Gastroesophageal sphincter (tissue), 3 donors: ENCODE measurements at regions not wholly inside any gene's neighbourhood (a gene's known extent, or its start where the extent isn't known, plus 50 kb on each side); places are given as distances from the start of the nearest gene placed in this dataset.

Source experiments
- CTCF ChIP-seq, 4 experiments: fragments of 200-600 bp in 2 of 4; fragments of 450-650 bp in 2 of 4; sonication (generic) in 1 of 4; IDR thresholded peaks; one replicate each; pipeline ENCODE4 v1.5.1; 2017 to 2019; ENCODE audit warnings: antibody characterized with exemption in 4 of 4, mild to moderate bottlenecking in 2 of 4, moderate library complexity in 2 of 4
- POLR2AphosphoS5 ChIP-seq: sonication (generic); formaldehyde crosslinking; IDR thresholded peaks from one replicate; pipeline ENCODE4 v1.6.1; 2017; ENCODE audit warnings: antibody characterized with exemption

GRCh38 chr10:120349069-120349468 is 108.0 kb upstream of the PLPP4 start:
- TF ChIP-seq POLR2AphosphoS5 (no peak), CTCF (IDR thresholded peaks at IDR 0.05) (no peak)
